HG03097 (cell line): ENCODE measurements at regions not wholly inside any gene's neighbourhood (a gene's known extent, or its start where the extent isn't known, plus 50 kb on each side); places are given as distances from the start of the nearest gene placed in this dataset.

Experiments used
- ATAC-seq: cut with Tn5 transposase; IDR thresholded peaks from one replicate; pipeline ENCODE4 v1.9.1; 2021; ENCODE audit not compliant: unreplicated experiment, low FRiP score

GRCh38 chr2:160628811-160629210 lies 135.2 kb upstream of the RBMS1 start:
- ATAC-seq, result no peak

GRCh38 chr2:160630801-160631590 lies 137.4 kb upstream of the RBMS1 start:
- ATAC-seq, result no peak

- no peak for ATAC-seq
Observed at GRCh38 chr2:160632084-160632975, 138.7 kb upstream of the RBMS1 start.

GRCh38 chr2:160634436-160634835 lies 140.8 kb upstream of the RBMS1 start:
- ATAC-seq, result no peak

GRCh38 chr2:160635488-160635887 lies 141.9 kb upstream of the RBMS1 start:
- no peak for ATAC-seq

- no peak for ATAC-seq
Observed at GRCh38 chr2:160639472-160639871, 145.9 kb upstream of the RBMS1 start.

GRCh38 chr2:160646684-160647444 lies 153.3 kb upstream of the RBMS1 start:
- ATAC-seq, result no peak

GRCh38 chr2:160647967-160648685 lies 154.5 kb upstream of the RBMS1 start:
- ATAC-seq, result no peak

GRCh38 chr2:160649698-160650097 lies 156.1 kb upstream of the RBMS1 start:
- no peak for ATAC-seq

GRCh38 chr2:160650196-160651118 lies 156.8 kb upstream of the RBMS1 start:
- ATAC-seq, result no peak

- ATAC-seq, result no peak
Observed at GRCh38 chr2:160651416-160652200, 158.0 kb upstream of the RBMS1 start.

- ATAC-seq, result no peak
Observed at GRCh38 chr2:160652236-160652635, 158.6 kb upstream of the RBMS1 start.

GRCh38 chr2:160657196-160657595 lies 163.6 kb upstream of the RBMS1 start:
- ATAC-seq, result no peak

- ATAC-seq, result no peak
Observed at GRCh38 chr2:160658851-160659250, 165.2 kb upstream of the RBMS1 start.

GRCh38 chr2:160660741-160661140 lies 167.1 kb upstream of the RBMS1 start:
- ATAC-seq, result no peak

GRCh38 chr2:160664603-160665140 lies 171.1 kb upstream of the RBMS1 start:
- no peak for ATAC-seq

GRCh38 chr2:160666154-160667060 lies 172.8 kb upstream of the RBMS1 start:
- peak; percentile 63 for ATAC-seq
